Thyroid gland (tissue), 4 donors: ENCODE measurements at regions not wholly inside any gene's neighbourhood (a gene's known extent, or its start where the extent isn't known, plus 50 kb on each side); places are given as distances from the start of the nearest gene placed in this dataset.

Experiments
- DNase-seq, 2 donors: peaks; one replicate each; pipeline ENCODE4 v3.0.0-alpha.2; 2019
- H3K27ac ChIP-seq, 3 donors: fragments of 200-600 bp; sonication (generic); 1 replicate in 2 of 3; 2 replicates in 1 of 3; pipeline ENCODE4 v1.5.1; 2016 to 2019; ENCODE audit warnings: mild to moderate bottlenecking in 1 of 3, moderate library complexity in 1 of 3
- H3K27me3 ChIP-seq: fragments of 200-600 bp; sonication (generic); one replicate; pipeline ENCODE4 v1.5.1; 2019
- H3K36me3 ChIP-seq, 2 donors: fragments of 200-600 bp; sonication (generic); one replicate each; pipeline ENCODE4 v1.5.1; 2016 to 2019
- H3K4me1 ChIP-seq, 2 donors: fragments of 200-600 bp; sonication (generic); one replicate each; pipeline ENCODE4 v1.5.1; 2017 to 2019
- H3K4me3 ChIP-seq, 3 donors: fragments of 200-600 bp; sonication (generic); replicated peaks in 1 of 3; 1 replicate in 2 of 3; 2 replicates in 1 of 3; pipeline ENCODE4 v1.5.1; 2016; ENCODE audit warnings: mild to moderate bottlenecking in 1 of 3
- H3K9me3 ChIP-seq: fragments of 200-600 bp; sonication (generic); one replicate; pipeline ENCODE4 v1.5.1; 2017
- POLR2A ChIP-seq, 2 donors: fragments of 450-650 bp; IDR thresholded peaks; one replicate each; pipeline ENCODE4 v1.6.1; 2017; ENCODE audit warnings: antibody characterized with exemption in 2 of 2, mild to moderate bottlenecking in 2 of 2, moderate library complexity in 1 of 2
- WGBS, 2 donors: methylation state at CpG; one replicate each; pipeline ENCODE4 v1.1.5; 2017; 5-methylcytosine and 5-hydroxymethylcytosine counted together
- intact Hi-C: fragments of 100-400 bp; cut with DNase I; formaldehyde crosslinking; loops from one replicate; pipeline ENCODE4 v1.15.1; 2023
- TF ChIP-seq, protein P1 (sequence below), 6 experiments: fragments of 200-600 bp in 3 of 6; fragments of 450-650 bp in 3 of 6; sonication (generic) in 3 of 6; IDR thresholded peaks; one replicate each; pipeline ENCODE4 v1.5.1; 2016 to 2019; ENCODE audit warnings: antibody characterized with exemption in 6 of 6, mild to moderate bottlenecking in 2 of 6, inconsistent platforms in 1 of 6, moderate library complexity in 1 of 6

DNA sequence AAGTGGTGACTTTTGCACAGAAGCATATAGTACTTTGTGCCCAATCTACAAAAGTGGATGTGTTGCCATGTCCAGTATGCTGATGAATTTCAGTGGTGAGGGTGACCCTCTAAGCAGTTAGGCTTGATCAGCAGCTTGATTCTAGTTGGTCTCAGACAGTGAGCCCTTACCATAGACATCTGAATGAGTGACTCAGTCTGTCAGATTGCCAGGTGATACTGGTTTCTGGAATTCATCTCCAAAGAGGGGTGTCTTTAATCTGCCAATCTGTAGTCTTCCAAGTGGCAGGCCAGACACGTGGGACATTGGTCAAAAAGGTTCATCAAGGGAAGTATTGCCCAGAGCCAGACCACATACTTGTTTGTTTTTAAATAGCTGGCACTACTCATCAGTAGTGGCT is 187.4 kb upstream of the SLC16A7 start:
- H3K36me3 ChIP-seq = no peaks in the 10 kb centered on the region
- H3K27ac ChIP-seq = no peak overlapping the region
- no peaks in the 10 kb centered on the region for H3K9me3 ChIP-seq
- intact Hi-C loops = loop anchor here (10.0 kb wide), 1 partner anchor 386 kb away; no protein-coding TSS in a partner anchor
- H3K4me1 ChIP-seq = no peaks in the 10 kb centered on the region
- H3K27me3 ChIP-seq = no peaks in the 10 kb centered on the region
- no peak overlapping the region for H3K4me3 ChIP-seq
- WGBS, 2 donors = 67 to 88% methylated on average over 1 of the region's 1 CpG
- DNase-seq = no peak
- TF ChIP-seq, protein P1, sequence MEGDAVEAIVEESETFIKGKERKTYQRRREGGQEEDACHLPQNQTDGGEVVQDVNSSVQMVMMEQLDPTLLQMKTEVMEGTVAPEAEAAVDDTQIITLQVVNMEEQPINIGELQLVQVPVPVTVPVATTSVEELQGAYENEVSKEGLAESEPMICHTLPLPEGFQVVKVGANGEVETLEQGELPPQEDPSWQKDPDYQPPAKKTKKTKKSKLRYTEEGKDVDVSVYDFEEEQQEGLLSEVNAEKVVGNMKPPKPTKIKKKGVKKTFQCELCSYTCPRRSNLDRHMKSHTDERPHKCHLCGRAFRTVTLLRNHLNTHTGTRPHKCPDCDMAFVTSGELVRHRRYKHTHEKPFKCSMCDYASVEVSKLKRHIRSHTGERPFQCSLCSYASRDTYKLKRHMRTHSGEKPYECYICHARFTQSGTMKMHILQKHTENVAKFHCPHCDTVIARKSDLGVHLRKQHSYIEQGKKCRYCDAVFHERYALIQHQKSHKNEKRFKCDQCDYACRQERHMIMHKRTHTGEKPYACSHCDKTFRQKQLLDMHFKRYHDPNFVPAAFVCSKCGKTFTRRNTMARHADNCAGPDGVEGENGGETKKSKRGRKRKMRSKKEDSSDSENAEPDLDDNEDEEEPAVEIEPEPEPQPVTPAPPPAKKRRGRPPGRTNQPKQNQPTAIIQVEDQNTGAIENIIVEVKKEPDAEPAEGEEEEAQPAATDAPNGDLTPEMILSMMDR (IDR thresholded peaks at IDR 0.05) = no peak
- no peak for TF ChIP-seq POLR2A (IDR thresholded peaks at IDR 0.05)

DNA sequence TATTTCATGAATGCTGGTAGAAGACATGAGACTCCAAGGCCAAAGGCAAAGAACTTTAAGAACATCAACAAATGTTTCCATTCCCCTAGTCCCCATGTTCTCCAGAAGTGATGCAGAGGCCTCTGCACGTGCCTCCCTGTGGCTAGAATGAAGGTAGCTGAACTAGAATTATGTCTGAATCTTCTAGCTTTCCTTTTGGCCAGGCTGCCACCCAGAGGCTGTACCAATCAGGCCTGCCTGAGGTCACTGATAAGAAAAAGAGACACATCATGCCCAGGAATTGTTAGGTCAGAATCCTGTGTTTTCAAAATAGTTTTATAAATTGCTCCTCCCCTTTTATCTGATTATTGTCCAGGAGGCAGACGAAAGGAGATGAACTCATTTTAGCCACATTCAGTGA is 188.0 kb upstream of the SLC16A7 start:
- H3K9me3 ChIP-seq = no peaks in the 10 kb centered on the region
- 54 to 70% methylated on average over 2 of the region's 2 CpGs for WGBS, 2 donors
- H3K27me3 ChIP-seq = no peaks in the 10 kb centered on the region
- intact Hi-C loops = loop anchor here (10.0 kb wide), 1 partner anchor 387 kb away; no protein-coding TSS in a partner anchor
- TF ChIP-seq, protein P1 (IDR thresholded peaks at IDR 0.05) = no peak
- TF ChIP-seq POLR2A (IDR thresholded peaks at IDR 0.05) = no peak
- no peaks in the 10 kb centered on the region for H3K4me1 ChIP-seq
- H3K27ac ChIP-seq = no peak overlapping the region
- no peaks in the 10 kb centered on the region for H3K36me3 ChIP-seq
- no peak overlapping the region for H3K4me3 ChIP-seq
- DNase-seq = no peak

DNA sequence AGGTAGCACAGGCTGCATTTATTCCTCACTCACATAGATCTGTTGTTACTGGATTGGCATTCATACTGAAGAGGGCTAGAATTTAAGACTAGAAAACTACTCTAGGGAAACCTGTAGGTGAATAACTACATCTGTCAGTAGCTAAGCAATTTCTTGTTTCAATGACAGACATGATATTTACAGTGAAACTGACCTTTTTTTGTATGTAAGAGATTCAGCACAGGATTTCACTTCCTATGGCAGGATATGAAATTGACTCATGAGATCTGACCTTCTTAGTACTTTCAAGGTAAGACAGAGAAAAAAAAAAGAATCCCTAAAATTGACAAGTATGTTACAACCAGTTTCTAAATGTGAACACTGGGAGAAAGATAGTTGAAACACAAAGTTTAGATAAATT is 189.8 kb upstream of the SLC16A7 start:
- no peaks in the 10 kb centered on the region for H3K36me3 ChIP-seq
- H3K27ac ChIP-seq = no peak overlapping the region
- no peaks in the 10 kb centered on the region for H3K27me3 ChIP-seq
- no peak overlapping the region for H3K4me3 ChIP-seq
- intact Hi-C loops = loop anchor here (10.0 kb wide), 1 partner anchor 389 kb away; no protein-coding TSS in a partner anchor
- no peaks in the 10 kb centered on the region for H3K4me1 ChIP-seq
- TF ChIP-seq, protein P1 (IDR thresholded peaks at IDR 0.05) = no peak
- no peak for TF ChIP-seq POLR2A (IDR thresholded peaks at IDR 0.05)
- no peaks in the 10 kb centered on the region for H3K9me3 ChIP-seq
- no peak for DNase-seq

DNA sequence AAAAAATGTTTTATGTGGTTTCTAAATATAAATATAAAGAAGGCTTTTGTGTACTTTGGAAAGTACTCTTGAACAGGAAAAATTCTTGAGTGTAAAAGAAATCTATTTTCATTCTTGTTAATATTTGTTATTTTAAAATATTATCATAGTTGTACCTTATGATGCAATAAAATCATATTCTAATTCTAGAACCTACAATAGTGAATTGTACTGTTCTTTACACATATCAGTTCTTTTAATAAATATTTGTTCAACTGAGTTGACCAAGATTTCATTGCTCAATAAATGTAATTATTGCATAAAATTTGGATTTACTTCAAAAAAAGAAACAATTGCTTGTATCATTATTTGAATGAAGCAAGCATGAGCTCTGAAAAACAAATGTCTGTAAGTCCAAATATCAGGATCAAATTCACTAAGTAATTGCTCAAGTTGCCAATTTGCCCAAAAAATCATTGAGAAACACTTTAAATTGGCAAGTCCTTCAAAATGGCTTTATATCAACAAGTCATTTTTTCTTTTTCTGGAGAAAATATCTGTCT is 191.6 kb upstream of the SLC16A7 start:
- no peak overlapping the region for H3K4me3 ChIP-seq
- H3K27me3 ChIP-seq = no peaks in the 10 kb centered on the region
- no peak for TF ChIP-seq POLR2A (IDR thresholded peaks at IDR 0.05)
- TF ChIP-seq, protein P1 (IDR thresholded peaks at IDR 0.05) = no peak

DNA sequence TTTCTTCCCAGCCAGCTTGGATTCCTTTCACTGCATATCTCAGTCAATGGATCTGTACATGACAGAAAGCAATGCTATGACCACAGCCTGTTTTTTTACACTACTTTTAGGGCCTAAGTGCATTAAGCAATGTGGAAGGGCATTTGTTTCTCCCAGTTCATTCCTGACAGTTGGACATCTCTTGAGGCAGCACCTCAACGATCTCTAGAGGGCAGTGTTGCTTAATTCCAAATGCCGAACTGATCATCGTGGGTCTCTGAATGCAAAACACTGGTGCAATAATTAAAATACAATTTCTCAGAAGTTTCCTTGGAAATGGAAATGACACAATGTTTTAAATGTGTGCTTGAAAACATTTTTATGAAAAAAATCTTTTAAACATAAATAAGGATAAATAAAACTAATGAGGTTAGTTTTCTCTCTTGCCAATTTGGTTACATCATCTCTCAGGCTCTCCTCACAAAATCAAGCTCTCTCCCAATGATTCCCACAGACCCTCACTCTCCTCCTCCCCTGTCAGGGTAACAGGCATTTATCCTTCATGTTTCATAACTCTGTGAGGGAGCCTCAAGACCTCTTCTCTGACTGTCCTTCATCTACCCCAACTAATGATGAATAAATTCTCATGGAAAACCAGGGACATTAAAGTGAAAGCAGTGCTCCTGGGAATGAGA is 192.4 kb upstream of the SLC16A7 start:
- no peak overlapping the region for H3K27ac ChIP-seq
- no peaks in the 10 kb centered on the region for H3K27me3 ChIP-seq
- no peak overlapping the region for H3K4me3 ChIP-seq
- intact Hi-C loops = loop anchor here (10.0 kb wide), 1 partner anchor 391 kb away; no protein-coding TSS in a partner anchor
- TF ChIP-seq, protein P1 (IDR thresholded peaks at IDR 0.05) = peak; percentile 12 to 79 (median 42)
- TF ChIP-seq POLR2A (IDR thresholded peaks at IDR 0.05) = no peak
- H3K4me1 ChIP-seq = no peaks in the 10 kb centered on the region
- peak; percentile 30 for DNase-seq
- H3K9me3 ChIP-seq = no peaks in the 10 kb centered on the region
- no peaks in the 10 kb centered on the region for H3K36me3 ChIP-seq
- 1% methylated on average over 3 of the region's 3 CpGs for WGBS, 2 donors

More for the DNA sequence above, 191.6 kb upstream of the SLC16A7 start:
- H3K36me3 ChIP-seq = no peaks in the 10 kb centered on the region
- H3K9me3 ChIP-seq = no peaks in the 10 kb centered on the region
- H3K4me1 ChIP-seq = no peaks in the 10 kb centered on the region
- no peak overlapping the region for H3K27ac ChIP-seq
- intact Hi-C loops = loop anchor here (10.0 kb wide), 1 partner anchor 391 kb away; no protein-coding TSS in a partner anchor
- DNase-seq = no peak
